HUES64 (cell line): ENCODE measurements at regions not wholly inside any gene's neighbourhood (a gene's known extent, or its start where the extent isn't known, plus 50 kb on each side); places are given as distances from the start of the nearest gene placed in this dataset.

ENCODE experiments used
- H3K27ac ChIP-seq: 2 replicates; pipeline ENCODE4 v1.7.0; 2013; ENCODE audit warnings: low read depth, low read length, inconsistent platforms
- H3K27me3 ChIP-seq: 2 replicates; pipeline ENCODE4 v1.6.1; 2013; ENCODE audit warnings: mild to moderate bottlenecking, low read length; ENCODE audit not compliant: insufficient read depth
- H3K36me3 ChIP-seq: 2 replicates; pipeline ENCODE4 v1.6.1; 2013; ENCODE audit warnings: mild to moderate bottlenecking, low read length; ENCODE audit not compliant: insufficient read depth
- H3K4me1 ChIP-seq: 2 replicates; pipeline ENCODE4 v1.6.1; 2013; ENCODE audit warnings: mild to moderate bottlenecking, low read length, moderate library complexity; ENCODE audit not compliant: insufficient read depth
- H3K4me3 ChIP-seq: 2 replicates; pipeline ENCODE4 v1.5.1; 2013; ENCODE audit warnings: mild to moderate bottlenecking, low read length, moderate library complexity
- H3K9ac ChIP-seq: 2 replicates; pipeline ENCODE4 v1.6.1; 2013; ENCODE audit warnings: mild to moderate bottlenecking, low read depth, low read length
- H3K9me3 ChIP-seq: 2 replicates; pipeline ENCODE4 v1.6.1; 2013; ENCODE audit warnings: low read depth, low read length; ENCODE audit not compliant: insufficient read depth
- WGBS: fragments of 150-250, 120-280 bp; methylation state at CpG from one replicate; pipeline ENCODE4 v1.1.7; 2013; ENCODE audit warnings: missing lambda C conversion rate; 5-methylcytosine and 5-hydroxymethylcytosine counted together

DNA sequence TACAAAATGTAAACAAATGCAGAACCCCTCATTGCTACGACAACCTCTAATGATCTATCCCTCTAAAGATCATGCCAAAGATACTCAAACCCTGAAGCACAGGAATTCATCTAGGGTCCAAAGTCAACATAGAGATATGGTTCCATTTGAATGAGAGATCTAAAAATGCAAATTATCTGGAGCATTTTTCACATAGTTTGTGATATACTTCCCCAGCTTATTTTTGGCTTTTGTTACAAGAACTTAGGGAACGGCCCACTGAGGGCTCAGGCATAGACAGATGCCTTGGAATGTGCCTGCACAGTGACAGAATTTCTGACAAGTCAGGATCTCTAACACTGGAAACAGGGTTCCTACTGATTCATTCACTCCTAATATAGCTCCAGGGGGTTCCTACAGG lies 258.9 kb upstream of the THBS1 start:
- H3K27me3 ChIP-seq, result no peaks in the 10 kb centered on the region
- no peaks in the 10 kb centered on the region for H3K36me3 ChIP-seq
- H3K9ac ChIP-seq, result no peak overlapping the region
- H3K4me1 ChIP-seq, result no peaks in the 10 kb centered on the region
- H3K27ac ChIP-seq, result no peak overlapping the region
- 95% methylated on average over 2 of the region's 2 CpGs for WGBS
- H3K4me3 ChIP-seq, result no peak overlapping the region
- peaks cover 10% of the 10 kb centered on the region for H3K9me3 ChIP-seq

DNA sequence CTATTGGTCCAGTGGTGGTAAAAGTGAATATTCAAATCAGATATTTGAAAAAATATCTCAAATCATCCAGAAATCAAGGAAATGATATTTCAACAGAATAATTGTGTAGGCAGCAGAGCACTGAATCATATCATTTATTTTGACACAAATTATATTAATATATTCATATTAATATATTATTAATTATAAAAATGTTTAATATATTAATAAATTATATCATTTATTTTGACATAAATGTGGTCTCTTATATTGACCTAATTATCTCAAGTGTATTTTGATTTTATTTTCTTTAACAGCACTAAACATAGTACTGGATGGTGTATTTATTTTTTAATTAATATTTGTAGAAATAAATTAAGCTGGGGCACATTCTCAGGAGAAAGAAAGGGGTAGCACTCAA lies 257.7 kb upstream of the THBS1 start:
- Histone ChIP-seq H3K9me3 (peaks cover 10% of the 10 kb centered on the region), H3K4me1 (no peaks in the 10 kb centered on the region), H3K36me3 (no peaks in the 10 kb centered on the region), H3K4me3 (no peak overlapping the region), H3K27me3 (no peaks in the 10 kb centered on the region), H3K9ac (no peak overlapping the region), H3K27ac (no peak overlapping the region)

DNA sequence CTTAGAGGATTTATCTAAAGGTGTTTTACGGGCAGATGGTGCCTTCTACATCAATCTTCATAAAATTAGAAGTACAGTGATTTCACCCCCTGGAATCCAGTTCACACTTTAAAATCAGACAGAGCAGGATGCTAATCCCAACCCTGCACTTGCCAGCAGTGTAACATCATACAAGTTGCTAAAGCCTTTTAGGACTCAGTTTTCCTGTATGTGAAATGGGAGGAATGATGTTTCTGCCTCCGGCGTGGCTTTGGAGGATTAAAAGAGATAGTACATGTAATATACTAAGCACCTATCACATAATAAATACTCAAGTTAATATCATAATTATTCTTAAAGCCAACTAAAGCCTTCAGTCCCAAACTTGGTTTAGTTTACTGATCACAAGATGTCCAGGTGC lies 257.2 kb upstream of the THBS1 start:
- H3K36me3 ChIP-seq, result no peaks in the 10 kb centered on the region
- H3K27me3 ChIP-seq, result no peaks in the 10 kb centered on the region
- peaks cover 10% of the 10 kb centered on the region for H3K9me3 ChIP-seq
- H3K4me1 ChIP-seq, result no peaks in the 10 kb centered on the region
- WGBS, result 100% methylated on average over 1 of the region's 3 CpGs
- H3K4me3 ChIP-seq, result no peak overlapping the region
- no peak overlapping the region for H3K9ac ChIP-seq
- no peak overlapping the region for H3K27ac ChIP-seq

DNA sequence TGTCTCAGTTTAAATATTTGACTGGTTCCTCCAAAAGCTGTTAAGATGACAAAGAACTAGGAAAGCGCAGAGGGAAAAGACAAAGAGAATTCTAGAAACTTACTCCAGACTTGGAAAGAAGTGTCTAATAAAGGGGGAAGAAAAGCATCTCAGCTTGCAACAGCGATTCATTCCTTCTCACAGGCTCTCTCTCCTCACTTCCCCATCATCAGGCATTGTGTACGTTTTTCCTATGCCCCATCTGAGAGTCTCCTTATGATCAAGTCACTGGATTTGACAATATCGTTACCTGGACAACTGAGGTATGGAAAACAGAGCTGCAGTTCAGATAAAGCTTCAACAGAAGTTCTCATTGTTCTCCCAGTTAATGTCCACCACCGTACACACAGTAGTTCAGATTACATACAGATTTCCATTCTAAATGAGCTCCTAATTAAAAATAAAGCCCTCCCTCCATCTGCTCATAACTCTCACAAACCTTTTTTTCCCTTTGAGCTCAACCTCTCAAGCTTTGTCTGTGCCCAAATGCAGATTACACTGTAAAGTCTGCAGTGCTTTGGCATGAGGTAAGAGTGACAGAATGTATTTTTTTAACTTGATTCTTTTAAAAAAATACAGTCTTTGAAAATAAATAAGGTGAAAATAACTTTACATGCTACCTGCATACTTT lies 254.4 kb upstream of the THBS1 start:
- WGBS, result 97% methylated on average over 5 of the region's 5 CpGs
- no peak overlapping the region for H3K27ac ChIP-seq
- no peak overlapping the region for H3K9ac ChIP-seq
- H3K4me3 ChIP-seq, result no peak overlapping the region
- no peaks in the 10 kb centered on the region for H3K27me3 ChIP-seq
- H3K36me3 ChIP-seq, result no peaks in the 10 kb centered on the region
- no peaks in the 10 kb centered on the region for H3K9me3 ChIP-seq
- H3K4me1 ChIP-seq, result no peaks in the 10 kb centered on the region

DNA sequence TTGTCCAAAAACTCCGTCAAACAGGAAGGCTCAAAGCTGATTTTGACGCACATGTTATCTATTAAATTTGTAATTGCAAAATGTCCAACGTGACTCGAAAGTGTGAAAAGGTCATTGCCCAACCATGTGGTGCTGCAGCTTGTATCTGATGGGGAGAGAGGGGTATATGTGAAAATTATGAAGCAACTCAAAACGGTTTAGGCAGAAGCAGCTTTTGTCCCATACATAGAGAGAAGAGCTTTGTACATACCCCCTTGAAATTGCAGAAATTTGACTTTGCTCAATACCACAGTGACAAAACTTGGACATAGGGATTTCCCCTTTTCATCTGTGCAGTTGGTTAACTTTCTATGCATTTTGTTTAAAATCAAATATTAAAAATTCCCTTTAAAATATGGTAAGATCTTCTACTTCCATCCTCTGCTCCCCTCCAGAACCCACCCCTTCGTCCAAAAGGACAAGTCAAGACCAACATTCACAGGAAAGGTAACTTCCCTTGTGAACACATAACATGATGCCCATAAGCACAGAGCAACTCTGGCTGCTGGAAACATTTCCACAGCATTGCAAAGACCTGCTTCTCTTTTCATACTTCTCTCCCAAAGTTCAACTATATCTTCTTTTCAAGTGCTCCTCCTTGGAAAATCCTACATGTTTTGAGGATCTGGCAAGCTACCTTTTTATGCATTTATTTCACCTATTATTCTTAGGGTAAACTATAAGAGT lies 253.7 kb upstream of the THBS1 start:
- Histone ChIP-seq H3K27ac (no peak overlapping the region), H3K9me3 (no peaks in the 10 kb centered on the region), H3K4me3 (no peak overlapping the region), H3K27me3 (no peaks in the 10 kb centered on the region), H3K4me1 (no peaks in the 10 kb centered on the region), H3K36me3 (no peaks in the 10 kb centered on the region), H3K9ac (no peak overlapping the region)
- WGBS, result 92% methylated on average over 6 of the region's 6 CpGs

DNA sequence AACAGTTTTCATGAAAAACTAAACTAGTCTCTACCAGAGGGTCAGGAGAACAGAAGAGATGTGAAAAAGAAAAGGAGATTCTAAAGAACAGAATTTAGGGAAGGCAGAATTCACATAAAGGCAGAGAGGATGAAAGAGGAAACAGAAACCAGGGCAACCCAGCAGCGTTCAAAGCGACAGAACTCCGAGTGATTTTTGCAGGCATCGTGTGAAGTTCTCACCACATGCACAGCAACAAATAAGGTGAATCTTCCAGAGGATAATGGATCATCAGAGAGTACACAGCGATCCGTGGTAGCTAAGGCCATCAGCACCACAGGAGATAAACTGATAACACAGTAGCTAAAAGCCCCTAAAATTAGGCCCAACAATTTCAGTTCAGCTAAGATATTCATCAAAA lies 250.8 kb upstream of the THBS1 start:
- H3K9me3 ChIP-seq, result no peaks in the 10 kb centered on the region
- WGBS, result 97% methylated on average over 5 of the region's 6 CpGs

DNA sequence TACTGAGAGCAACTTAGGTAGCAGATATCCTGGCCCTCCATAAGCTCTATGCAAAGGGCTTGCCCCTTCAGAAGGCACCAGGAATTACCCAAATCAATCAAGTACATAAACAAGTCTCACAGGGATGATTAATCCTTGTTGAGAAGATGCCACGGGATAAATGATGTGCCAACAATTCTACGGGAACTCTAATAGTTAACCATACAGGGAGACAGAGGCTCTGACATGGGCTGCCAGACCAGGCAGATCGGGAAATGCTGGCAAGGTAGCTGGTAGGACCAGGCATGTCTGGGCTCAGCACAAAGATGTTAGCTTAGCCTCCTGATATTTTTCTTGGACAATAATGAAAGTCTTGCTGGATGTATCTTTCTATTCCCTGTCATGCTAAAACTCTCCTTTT lies 249.3 kb upstream of the THBS1 start:
- Histone ChIP-seq H3K9ac (no peak overlapping the region), H3K27me3 (no peaks in the 10 kb centered on the region), H3K9me3 (no peaks in the 10 kb centered on the region), H3K4me1 (no peaks in the 10 kb centered on the region), H3K27ac (no peak overlapping the region), H3K36me3 (no peaks in the 10 kb centered on the region), H3K4me3 (no peak overlapping the region)
- WGBS, result 91% methylated on average over 3 of the region's 3 CpGs

More for the DNA sequence above, 250.8 kb upstream of the THBS1 start:
- Histone ChIP-seq H3K4me3 (no peak overlapping the region), H3K27ac (no peak overlapping the region), H3K4me1 (no peaks in the 10 kb centered on the region), H3K36me3 (no peaks in the 10 kb centered on the region), H3K9ac (no peak overlapping the region), H3K27me3 (no peaks in the 10 kb centered on the region)

DNA sequence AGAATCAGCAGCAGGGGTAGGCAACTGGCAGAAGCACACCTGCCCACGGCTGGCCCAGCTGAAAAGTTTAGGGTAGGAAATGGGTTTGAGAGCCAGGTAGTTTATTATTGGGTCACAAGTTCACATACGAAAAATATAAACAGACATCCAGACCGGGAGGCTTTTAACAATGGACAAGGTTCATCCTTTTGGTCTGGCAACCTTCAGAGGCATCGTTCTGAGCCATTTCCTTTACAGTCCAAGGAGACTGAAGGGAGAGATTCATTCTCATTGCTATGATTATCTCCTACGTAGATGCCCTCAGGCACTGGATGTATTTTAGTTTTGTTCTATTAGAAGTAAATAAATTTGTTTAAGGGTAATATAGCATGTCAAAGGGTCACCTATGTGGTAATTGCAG lies 248.0 kb upstream of the THBS1 start:
- no peak overlapping the region for H3K9ac ChIP-seq
- no peaks in the 10 kb centered on the region for H3K9me3 ChIP-seq
- WGBS, result 92% methylated on average over 5 of the region's 5 CpGs

DNA sequence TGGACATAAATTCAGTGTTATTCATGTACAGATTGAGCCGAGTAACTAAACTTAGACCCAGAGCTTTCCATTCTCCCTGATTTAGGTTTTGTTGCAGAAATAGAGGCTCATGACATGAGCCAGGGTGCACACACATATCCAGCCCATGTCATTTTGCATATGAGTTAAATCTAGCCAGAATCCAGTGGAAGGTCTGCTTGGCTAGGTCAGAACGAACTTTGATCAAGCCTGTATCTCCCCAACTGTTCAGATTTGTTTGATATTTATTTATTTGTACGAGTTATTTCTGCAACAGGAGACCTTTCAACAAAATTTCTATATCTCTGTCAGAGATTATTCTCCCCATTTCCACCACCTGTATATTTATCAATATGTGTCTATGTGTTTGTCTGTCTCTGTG lies 247.5 kb upstream of the THBS1 start:
- Histone ChIP-seq H3K4me1 (no peaks in the 10 kb centered on the region), H3K27ac (no peak overlapping the region), H3K36me3 (no peaks in the 10 kb centered on the region), H3K27me3 (no peaks in the 10 kb centered on the region), H3K9ac (no peak overlapping the region), H3K9me3 (no peaks in the 10 kb centered on the region), H3K4me3 (no peak overlapping the region)
- WGBS, result 98% methylated on average over 2 of the region's 3 CpGs

More for the DNA sequence above, 248.0 kb upstream of the THBS1 start:
- no peak overlapping the region for H3K27ac ChIP-seq
- no peaks in the 10 kb centered on the region for H3K36me3 ChIP-seq
- no peak overlapping the region for H3K4me3 ChIP-seq
- H3K4me1 ChIP-seq, result no peaks in the 10 kb centered on the region
- no peaks in the 10 kb centered on the region for H3K27me3 ChIP-seq

DNA sequence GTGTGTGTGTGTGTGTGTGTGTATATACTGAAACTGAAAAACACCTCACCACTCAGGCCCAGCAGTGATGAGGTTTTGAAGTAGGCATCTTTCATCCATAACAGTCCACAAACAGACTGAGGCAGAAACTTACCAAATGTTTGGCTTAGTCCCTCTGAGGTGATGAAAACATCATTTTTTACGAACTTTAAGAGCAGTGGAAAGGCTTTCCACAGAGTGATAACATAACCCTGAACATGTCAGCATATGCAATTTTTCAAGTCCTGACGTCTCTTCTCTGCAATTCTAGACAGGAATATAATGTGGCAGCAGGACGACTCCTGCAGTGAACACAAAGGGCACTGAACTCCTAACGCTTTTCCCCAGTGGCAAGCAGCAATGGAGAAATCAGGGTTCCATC lies 247.0 kb upstream of the THBS1 start:
- Histone ChIP-seq H3K4me3 (no peak overlapping the region), H3K9me3 (no peaks in the 10 kb centered on the region), H3K27me3 (no peaks in the 10 kb centered on the region), H3K27ac (no peak overlapping the region), H3K36me3 (no peaks in the 10 kb centered on the region), H3K4me1 (no peaks in the 10 kb centered on the region), H3K9ac (no peak overlapping the region)
- WGBS, result 96% methylated on average over 4 of the region's 4 CpGs

DNA sequence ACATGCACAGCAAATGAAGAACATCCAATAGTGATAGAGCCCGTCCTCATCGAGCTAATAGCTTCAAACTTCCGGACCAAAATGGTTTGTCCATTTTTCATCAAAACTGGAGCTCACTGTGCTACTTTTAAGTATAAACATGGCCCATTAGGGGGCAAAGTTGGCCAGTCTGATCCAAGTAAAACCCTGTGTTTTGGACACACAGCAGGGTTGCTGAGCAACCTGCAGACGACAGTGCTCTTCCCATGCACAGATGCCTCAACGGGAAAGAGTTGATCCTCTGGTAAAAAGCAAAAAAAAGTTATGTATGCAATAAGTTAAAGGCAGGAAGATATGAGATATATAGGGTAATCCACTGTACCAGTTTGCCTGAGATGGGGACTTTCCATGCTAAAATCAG lies 244.0 kb upstream of the THBS1 start:
- 93% methylated on average over 5 of the region's 5 CpGs for WGBS

More for the DNA sequence above, 244.0 kb upstream of the THBS1 start:
- Histone ChIP-seq H3K9ac (no peak overlapping the region), H3K27me3 (no peaks in the 10 kb centered on the region), H3K27ac (no peak overlapping the region), H3K9me3 (no peaks in the 10 kb centered on the region), H3K36me3 (no peaks in the 10 kb centered on the region), H3K4me3 (no peak overlapping the region), H3K4me1 (peaks cover 8% of the 10 kb centered on the region)
